ENCODE measurements at regions not wholly inside any gene's neighbourhood (a gene's known extent, or its start where the extent isn't known, plus 50 kb on each side); places are given as distances from the start of the nearest gene placed in this dataset.

GRCh38 chr3:166080096-166080495 is 242.9 kb upstream of the BCHE start:
- TF ChIP-seq CTCF (IDR thresholded peaks at IDR 0.05) (no peak), EZH2 (IDR thresholded peaks at IDR 0.05) (no peak), EZH2phosphoT487 (IDR thresholded peaks at IDR 0.05) (no peak)
